ENCODE measurements at regions not wholly inside any gene's neighbourhood (a gene's known extent, or its start where the extent isn't known, plus 50 kb on each side); places are given as distances from the start of the nearest gene placed in this dataset.
A peak's percentile ranks its signal among the peaks of the same experiment; 100 is the strongest.
"Not testable (repeated sequence)": the region's sequence is repeated elsewhere in the genome, so short reads cannot be mapped to it uniquely, and the experiment has no call there.

DNA sequence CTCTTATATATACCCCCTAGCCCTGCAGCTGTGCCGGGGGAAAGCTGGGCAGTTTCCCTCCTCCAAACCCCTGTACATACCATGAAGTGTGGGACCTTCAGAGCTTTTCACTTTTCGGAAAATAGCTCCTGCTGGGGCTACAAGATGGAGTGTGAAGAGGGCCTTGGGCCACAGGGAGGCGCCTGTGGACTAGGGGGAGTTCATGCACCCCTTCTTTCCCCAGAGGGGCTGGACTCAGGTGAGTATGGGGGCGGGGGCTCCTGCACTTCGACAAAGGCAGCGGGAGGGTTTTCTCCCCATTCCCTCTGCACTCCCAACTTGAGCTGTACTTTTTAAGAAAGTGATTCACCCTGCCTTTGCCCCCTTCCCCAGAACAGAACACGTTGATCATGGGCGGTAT is 122.5 kb downstream of the SEPTIN14 start:
- not testable (repeated sequence) for H3K23me2 ChIP-seq (ENCODE audit: insufficient read length, low read depth, low read length, poor library complexity, severe bottlenecking); H2BK12ac ChIP-seq (ENCODE audit: insufficient read length, low read depth, low read length); H2AK5ac ChIP-seq (ENCODE audit: insufficient read length, low read length); H3K27ac Mint-ChIP-seq; H3K27ac ChIP-seq (ENCODE audit: insufficient read length, low read depth, low read length); H3K27me3 ChIP-seq (ENCODE audit: insufficient read depth, low read length); H4K8ac ChIP-seq (replicated peaks; ENCODE audit: insufficient read length, low read depth, low read length); H2BK20ac ChIP-seq (ENCODE audit: low read depth, low read length, poor library complexity, severe bottlenecking); H3K79me1 ChIP-seq (ENCODE audit: insufficient read depth, low read depth, low read length, poor library complexity, severe bottlenecking); DNase-seq; H3K4me1 Mint-ChIP-seq; H3K4me2 ChIP-seq (ENCODE audit: insufficient read depth, insufficient read length, low read length); H3K79me2 ChIP-seq (ENCODE audit: insufficient read depth, low read length); H3K4me1 ChIP-seq (ENCODE audit: insufficient read depth, low read length); H3K14ac ChIP-seq (ENCODE audit: insufficient read depth, low read length); H2BK5ac ChIP-seq (ENCODE audit: insufficient read length, low read length); H3K4ac ChIP-seq (ENCODE audit: low read depth, low read length); H3K4me3 Mint-ChIP-seq; H2AFZ ChIP-seq (ENCODE audit: low read length); H4K91ac ChIP-seq (ENCODE audit: insufficient read length, low read depth, low read length); H4K20me1 ChIP-seq (ENCODE audit: control insufficient read depth, insufficient read depth, insufficient read length); H3K27me3 Mint-ChIP-seq (ENCODE audit: low read depth); H2BK120ac ChIP-seq (ENCODE audit: low read depth, low read length, poor library complexity, severe bottlenecking); H3K9ac ChIP-seq (ENCODE audit: extremely low read depth, insufficient read length, low read length); H3T11ph ChIP-seq (ENCODE audit: low read length); H3K36me3 Mint-ChIP-seq (ENCODE audit: insufficient read depth in 1 of 3, low read depth in 3 of 3); H4K5ac ChIP-seq (ENCODE audit: insufficient read length, low read depth, low read length); H3K9me3 ChIP-seq (ENCODE audit: control insufficient read depth, low read depth, low read length); H3K23ac ChIP-seq (ENCODE audit: insufficient read length, low read depth, low read length); H3K56ac ChIP-seq (ENCODE audit: insufficient read length, low read depth, low read length); H3K9me3 Mint-ChIP-seq; H2BK15ac ChIP-seq (ENCODE audit: low read depth, low read length); H3K18ac ChIP-seq (ENCODE audit: insufficient read length, low read depth, low read length)
- TF ChIP-seq CTCF (conservative IDR thresholded peaks at IDR 0.05): peak; percentile 34; the same call in 2 of the 3 replicates
- no CpG with 5 or more reads among the region's 8 CpGs for WGBS (ENCODE audit: extremely low coverage, insufficient read length, low lambda C conversion rate)

GRCh38 chr7:55736641-55737221 is 125.8 kb downstream of the SEPTIN14 start:
- H3K9me3 ChIP-seq (ENCODE audit: control insufficient read depth, low read depth, low read length); H3K27ac ChIP-seq (ENCODE audit: insufficient read length, low read depth, low read length); H4K5ac ChIP-seq (ENCODE audit: insufficient read length, low read depth, low read length); H4K8ac ChIP-seq (replicated peaks; ENCODE audit: insufficient read length, low read depth, low read length); H4K20me1 ChIP-seq (ENCODE audit: control insufficient read depth, insufficient read depth, insufficient read length); H2AK5ac ChIP-seq (ENCODE audit: insufficient read length, low read length); H3K14ac ChIP-seq (ENCODE audit: insufficient read depth, low read length); DNase-seq; H3K4me1 ChIP-seq (ENCODE audit: insufficient read depth, low read length); H2BK15ac ChIP-seq (ENCODE audit: low read depth, low read length); H4K91ac ChIP-seq (ENCODE audit: insufficient read length, low read depth, low read length); H3K27me3 Mint-ChIP-seq (ENCODE audit: low read depth); H3K9me3 Mint-ChIP-seq; H3K4me3 Mint-ChIP-seq; H3K23ac ChIP-seq (ENCODE audit: insufficient read length, low read depth, low read length); H2BK12ac ChIP-seq (ENCODE audit: insufficient read length, low read depth, low read length); H2BK5ac ChIP-seq (ENCODE audit: insufficient read length, low read length); H3K4me1 Mint-ChIP-seq; H3K4me2 ChIP-seq (ENCODE audit: insufficient read depth, insufficient read length, low read length); H2BK20ac ChIP-seq (ENCODE audit: low read depth, low read length, poor library complexity, severe bottlenecking); H3K79me1 ChIP-seq (ENCODE audit: insufficient read depth, low read depth, low read length, poor library complexity, severe bottlenecking); H3K56ac ChIP-seq (ENCODE audit: insufficient read length, low read depth, low read length); H3K36me3 Mint-ChIP-seq (ENCODE audit: insufficient read depth in 1 of 3, low read depth in 3 of 3); H2AFZ ChIP-seq (ENCODE audit: low read length); H3K23me2 ChIP-seq (ENCODE audit: insufficient read length, low read depth, low read length, poor library complexity, severe bottlenecking); H3K18ac ChIP-seq (ENCODE audit: insufficient read length, low read depth, low read length); H3K79me2 ChIP-seq (ENCODE audit: insufficient read depth, low read length); H3K27ac Mint-ChIP-seq; H3K27me3 ChIP-seq (ENCODE audit: insufficient read depth, low read length); H2BK120ac ChIP-seq (ENCODE audit: low read depth, low read length, poor library complexity, severe bottlenecking); H3K4ac ChIP-seq (ENCODE audit: low read depth, low read length); H3K9ac ChIP-seq (ENCODE audit: extremely low read depth, insufficient read length, low read length); H3T11ph ChIP-seq (ENCODE audit: low read length): not testable (repeated sequence)
- WGBS (ENCODE audit: extremely low coverage, insufficient read length, low lambda C conversion rate): no CpG with 5 or more reads among the region's 11 CpGs
